Stimulated activated CD4-positive, alpha-beta T cell treated with anti-CD3 and anti-CD28 coated beads, TNF-alpha, amount 100 ng/mL, for 24 hours (primary cell): ENCODE measurements at regions not wholly inside any gene's neighbourhood (a gene's known extent, or its start where the extent isn't known, plus 50 kb on each side); places are given as distances from the start of the nearest gene placed in this dataset.
"Not testable (repeated sequence)": the region's sequence is repeated elsewhere in the genome, so short reads cannot be mapped to it uniquely, and the experiment has no call there.

Source experiments
- DNase-seq, 3 experiments: peaks; one replicate each; pipeline ENCODE4 v3.0.0-alpha.2; 2020; ENCODE audit warnings: low read depth in 3 of 3

- no peak for DNase-seq
Observed at GRCh38 chr4:159655547-159655946, 552.7 kb downstream of the RAPGEF2 start.

GRCh38 chr4:159669094-159669493 lies 566.2 kb downstream of the RAPGEF2 start:
- no peak for DNase-seq

GRCh38 chr4:159673221-159673620 lies 570.3 kb downstream of the RAPGEF2 start:
- DNase-seq: no peak

GRCh38 chr4:159674241-159674640 lies 571.4 kb downstream of the RAPGEF2 start:
- no peak for DNase-seq

- DNase-seq: no peak
Observed at GRCh38 chr4:159677521-159677920, 574.6 kb downstream of the RAPGEF2 start.

GRCh38 chr4:159682996-159683395 lies 580.1 kb downstream of the RAPGEF2 start:
- no peak for DNase-seq

- no peak for DNase-seq
Observed at GRCh38 chr4:159684061-159684460, 581.2 kb downstream of the RAPGEF2 start.

- DNase-seq: no peak
Observed at GRCh38 chr4:159685340-159686092, 582.6 kb downstream of the RAPGEF2 start.

GRCh38 chr4:159689526-159689925 lies 586.6 kb downstream of the RAPGEF2 start:
- DNase-seq: no peak

- DNase-seq: no peak
Observed at GRCh38 chr4:159697322-159698283, 594.7 kb downstream of the RAPGEF2 start.

GRCh38 chr4:159698336-159698735 lies 595.5 kb downstream of the RAPGEF2 start:
- DNase-seq: no peak

- no peak for DNase-seq
Observed at GRCh38 chr4:159702200-159702599, 599.3 kb downstream of the RAPGEF2 start.

- no peak for DNase-seq
Observed at GRCh38 chr4:159705334-159705733, 602.5 kb downstream of the RAPGEF2 start.

GRCh38 chr4:159706704-159707103 lies 603.8 kb downstream of the RAPGEF2 start:
- no peak for DNase-seq

GRCh38 chr4:159715180-159715579 lies 612.3 kb downstream of the RAPGEF2 start:
- not testable (repeated sequence) for DNase-seq

GRCh38 chr4:159719531-159719930 lies 616.7 kb downstream of the RAPGEF2 start:
- no peak for DNase-seq

- DNase-seq: no peak
Observed at GRCh38 chr4:159722052-159722451, 619.2 kb downstream of the RAPGEF2 start.

- DNase-seq: no peak
Observed at GRCh38 chr4:159722918-159723317, 620.0 kb downstream of the RAPGEF2 start.

- DNase-seq: no peak
Observed at GRCh38 chr4:159723341-159724048, 620.6 kb downstream of the RAPGEF2 start.

- no peak for DNase-seq
Observed at GRCh38 chr4:159725571-159725970, 622.7 kb downstream of the RAPGEF2 start.

- DNase-seq: no peak
Observed at GRCh38 chr4:159735281-159736207, 632.7 kb downstream of the RAPGEF2 start.
